Lung (tissue), 11 donors: ENCODE measurements at regions not wholly inside any gene's neighbourhood (a gene's known extent, or its start where the extent isn't known, plus 50 kb on each side); places are given as distances from the start of the nearest gene placed in this dataset.
"Not testable (repeated sequence)": the region's sequence is repeated elsewhere in the genome, so short reads cannot be mapped to it uniquely, and the experiment has no call there.

Experiments used
- ATAC-seq: fragments of 200-7000 bp; cut with Tn5 transposase; one replicate; pipeline ENCODE4 v1.9.1; 2020; ENCODE audit warnings: moderate number of reproducible peaks; ENCODE audit not compliant: insufficient read depth, low FRiP score
- DNase-seq, 3 donors: peaks; one replicate each; pipeline ENCODE4 v3.0.0-alpha.2; 2013 to 2017
- H3K27ac ChIP-seq, 2 donors: one replicate each; pipeline ENCODE4 v1.5.1; 2013; ENCODE audit warnings: mild to moderate bottlenecking in 2 of 2, moderate library complexity in 2 of 2, control low read depth in 1 of 2, inconsistent platforms in 1 of 2, low read depth in 1 of 2, low read length in 1 of 2
- H3K27me3 ChIP-seq, 3 donors: one replicate each; pipeline ENCODE4 v1.5.1; 2013; ENCODE audit warnings: low read length in 2 of 3; ENCODE audit not compliant: control insufficient read depth in 3 of 3, insufficient read depth in 3 of 3
- H3K36me3 ChIP-seq, 4 donors: one replicate each; pipeline ENCODE4 v1.5.1; 2013; ENCODE audit warnings: low read length in 4 of 4, mild to moderate bottlenecking in 1 of 4, moderate library complexity in 1 of 4; ENCODE audit not compliant: control insufficient read depth in 4 of 4, insufficient read depth in 4 of 4
- H3K4me1 ChIP-seq, 5 donors: one replicate each; pipeline ENCODE4 v1.5.1; 2013; ENCODE audit warnings: low read length in 5 of 5, mild to moderate bottlenecking in 2 of 5, moderate library complexity in 1 of 5; ENCODE audit not compliant: control insufficient read depth in 5 of 5, insufficient read depth in 5 of 5
- H3K4me3 ChIP-seq: one replicate; pipeline ENCODE4 v1.5.1; 2013; ENCODE audit warnings: mild to moderate bottlenecking, control low read depth, moderate library complexity
- H3K9ac ChIP-seq, 2 donors: one replicate each; pipeline ENCODE4 v1.5.1; 2013; ENCODE audit warnings: low read length in 2 of 2, control low read depth in 1 of 2; ENCODE audit not compliant: insufficient read depth in 1 of 2
- H3K9me3 ChIP-seq, 4 donors: one replicate each; pipeline ENCODE4 v1.5.1; 2013; ENCODE audit warnings: low read length in 3 of 4, mild to moderate bottlenecking in 1 of 4, moderate library complexity in 1 of 4; ENCODE audit not compliant: control insufficient read depth in 4 of 4, insufficient read depth in 3 of 4
- WGBS, 2 donors: extraction: QIAGEN DNeasy Blood & Tissue Kit; methylation state at CpG; one replicate each; pipeline ENCODE4 v1.1.7; 2013; 5-methylcytosine and 5-hydroxymethylcytosine counted together
- TF ChIP-seq, protein P1 (sequence below): IDR thresholded peaks from 2 replicates; pipeline ENCODE4 v1.5.1; 2012; ENCODE audit warnings: mild to moderate bottlenecking; ENCODE audit errors: control extremely low read depth, extremely low read depth
- donor health status: control.
- donor health status: control.
- donor health status: Bipolar disorder and iron deficiency.
- donor health status: healthy.
- donor health status: DM: yes; HTN: yes; CAD: no.

GRCh38 chr11:42812960-42813359 lies 498.8 kb upstream of the API5 start:
- no peak for ATAC-seq
- no peaks in the 10 kb centered on the region for H3K9me3 ChIP-seq
- no peaks in the 10 kb centered on the region for H3K27me3 ChIP-seq
- DNase-seq = no peak
- H3K4me1 ChIP-seq = no peaks in the 10 kb centered on the region
- TF ChIP-seq, protein P1, sequence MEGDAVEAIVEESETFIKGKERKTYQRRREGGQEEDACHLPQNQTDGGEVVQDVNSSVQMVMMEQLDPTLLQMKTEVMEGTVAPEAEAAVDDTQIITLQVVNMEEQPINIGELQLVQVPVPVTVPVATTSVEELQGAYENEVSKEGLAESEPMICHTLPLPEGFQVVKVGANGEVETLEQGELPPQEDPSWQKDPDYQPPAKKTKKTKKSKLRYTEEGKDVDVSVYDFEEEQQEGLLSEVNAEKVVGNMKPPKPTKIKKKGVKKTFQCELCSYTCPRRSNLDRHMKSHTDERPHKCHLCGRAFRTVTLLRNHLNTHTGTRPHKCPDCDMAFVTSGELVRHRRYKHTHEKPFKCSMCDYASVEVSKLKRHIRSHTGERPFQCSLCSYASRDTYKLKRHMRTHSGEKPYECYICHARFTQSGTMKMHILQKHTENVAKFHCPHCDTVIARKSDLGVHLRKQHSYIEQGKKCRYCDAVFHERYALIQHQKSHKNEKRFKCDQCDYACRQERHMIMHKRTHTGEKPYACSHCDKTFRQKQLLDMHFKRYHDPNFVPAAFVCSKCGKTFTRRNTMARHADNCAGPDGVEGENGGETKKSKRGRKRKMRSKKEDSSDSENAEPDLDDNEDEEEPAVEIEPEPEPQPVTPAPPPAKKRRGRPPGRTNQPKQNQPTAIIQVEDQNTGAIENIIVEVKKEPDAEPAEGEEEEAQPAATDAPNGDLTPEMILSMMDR = no peak
- no peak overlapping the region for H3K27ac ChIP-seq
- no peaks in the 10 kb centered on the region for H3K36me3 ChIP-seq
- H3K4me3 ChIP-seq = no peak overlapping the region
- WGBS, 2 donors = 67 to 84% methylated on average over 2 of the region's 2 CpGs
- no peak overlapping the region for H3K9ac ChIP-seq

GRCh38 chr11:42816471-42816870 lies 495.3 kb upstream of the API5 start:
- no peaks in the 10 kb centered on the region for H3K36me3 ChIP-seq
- H3K4me3 ChIP-seq = no peak overlapping the region
- no peaks in the 10 kb centered on the region for H3K9me3 ChIP-seq
- ATAC-seq (no peak), DNase-seq (no peak)
- WGBS, 2 donors = 89 to 90% methylated on average over 2 of the region's 2 CpGs
- TF ChIP-seq, protein P1 = no peak
- H3K4me1 ChIP-seq = no peaks in the 10 kb centered on the region
- H3K9ac ChIP-seq = no peak overlapping the region
- no peaks in the 10 kb centered on the region for H3K27me3 ChIP-seq
- H3K27ac ChIP-seq = no peak overlapping the region

GRCh38 chr11:42819126-42819525 lies 492.7 kb upstream of the API5 start:
- H3K9me3 ChIP-seq = no peaks in the 10 kb centered on the region
- TF ChIP-seq, protein P1 = no peak
- ATAC-seq (no peak), DNase-seq (no peak)
- H3K4me1 ChIP-seq = no peaks in the 10 kb centered on the region
- no peaks in the 10 kb centered on the region for H3K36me3 ChIP-seq
- WGBS, 2 donors = 71 to 90% methylated on average over 3 of the region's 3 CpGs
- H3K27me3 ChIP-seq = no peaks in the 10 kb centered on the region
- no peak overlapping the region for H3K9ac ChIP-seq
- no peak overlapping the region for H3K4me3 ChIP-seq
- no peak overlapping the region for H3K27ac ChIP-seq

DNA sequence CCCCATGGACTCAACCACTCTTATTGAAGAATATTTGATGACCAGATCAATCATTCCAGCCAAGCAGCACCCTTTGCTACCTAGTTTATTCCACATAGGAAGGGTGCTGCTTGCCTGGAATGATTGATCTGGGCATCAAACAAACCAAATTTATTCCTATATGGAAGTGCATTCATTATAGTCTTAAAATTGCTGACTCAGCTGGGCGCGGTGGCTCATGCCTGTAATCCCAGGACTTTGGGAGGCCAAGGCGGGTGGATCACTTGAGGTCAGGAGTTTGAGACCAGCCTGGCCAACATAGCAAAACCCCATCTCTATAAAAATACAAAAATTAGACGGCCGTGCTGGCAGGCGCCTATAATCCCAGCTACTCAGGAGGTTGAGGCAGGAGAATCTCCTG lies 489.6 kb upstream of the API5 start:
- not testable (repeated sequence) for H3K9me3 ChIP-seq, H3K27me3 ChIP-seq, H3K36me3 ChIP-seq, ATAC-seq, H3K9ac ChIP-seq, H3K27ac ChIP-seq, H3K4me1 ChIP-seq, H3K4me3 ChIP-seq, DNase-seq
- WGBS, 2 donors = 95 to 96% methylated on average over 6 of the region's 6 CpGs
